K562 (cell line): ENCODE measurements at regions not wholly inside any gene's neighbourhood (a gene's known extent, or its start where the extent isn't known, plus 50 kb on each side); places are given as distances from the start of the nearest gene placed in this dataset.

Source experiments
- BCOR ChIP-seq: fragments of 450-650 bp; IDR thresholded peaks from 2 replicates; pipeline ENCODE4 v1.6.1; 2016
- NCOA2 ChIP-seq, 2 experiments: fragments of 450-650 bp; IDR thresholded peaks; 2 replicates each; pipeline ENCODE4 v1.6.1; 2018; ENCODE audit warnings: mild to moderate bottlenecking in 2 of 2, moderate library complexity in 1 of 2; ENCODE audit not compliant: partially characterized antibody in 2 of 2
- RBM34 ChIP-seq: fragments of 200-400 bp; formaldehyde crosslinking; IDR thresholded peaks from 2 replicates; pipeline ENCODE4 v1.6.1; 2018; ENCODE audit warnings: low read length, borderline replicate concordance; ENCODE audit not compliant: insufficient read depth
- SMC3 ChIP-seq: conservative IDR thresholded peaks from 2 replicates; pipeline ENCODE4 v1.6.1; 2011; ENCODE audit warnings: low read depth, low read length, improper control_type of control experiment; ENCODE audit not compliant: insufficient read depth
- XRCC5 ChIP-seq: fragments of 200-400 bp; formaldehyde crosslinking; IDR thresholded peaks from 2 replicates; pipeline ENCODE4 v1.6.1; 2017; ENCODE audit warnings: low read depth, mild to moderate bottlenecking, low read length
- ZNF274 ChIP-seq: IDR thresholded peaks from 2 replicates; pipeline ENCODE4 v1.6.1; 2011; ENCODE audit warnings: low read depth, mild to moderate bottlenecking, low read length, moderate library complexity, borderline replicate concordance
- TF ChIP-seq, protein P1 (sequence below): sonication (generic); formaldehyde crosslinking; IDR thresholded peaks from 2 replicates; pipeline ENCODE4 v1.8.0; 2022; ENCODE audit warnings: missing genetic modification reagents, mild to moderate bottlenecking, borderline replicate concordance
- TF ChIP-seq, protein P2 (sequence below), 2 experiments: fragments of 450-650 bp in 1 of 2; IDR thresholded peaks; 2 replicates each; pipeline ENCODE4 v1.6.1; 2011 to 2017; ENCODE audit warnings: low read depth in 2 of 2, antibody characterized with exemption in 1 of 2, borderline replicate concordance in 1 of 2, low read length in 1 of 2, mild to moderate bottlenecking in 1 of 2, mixed read lengths in 1 of 2; ENCODE audit not compliant: control insufficient read depth in 1 of 2
- TF ChIP-seq, protein P3 (sequence below): fragments of 450-650 bp; IDR thresholded peaks from 2 replicates; pipeline ENCODE4 v1.6.1; 2016; ENCODE audit warnings: borderline replicate concordance
- TF ChIP-seq, protein P4 (sequence below): fragments of 250-450 bp; sonication (Bioruptor Pico); IDR thresholded peaks from 2 replicates; pipeline ENCODE4 v1.5.0; 2020; ENCODE audit warnings: mild to moderate bottlenecking, borderline replicate concordance
- TF ChIP-seq, protein P5 (sequence below), 3 experiments: IDR thresholded peaks in 2 of 3; conservative IDR thresholded peaks in 1 of 3; 2 replicates each; pipeline ENCODE4 v1.5.1; 2011 to 2012; ENCODE audit warnings: low read length in 3 of 3, mild to moderate bottlenecking in 3 of 3, control low read depth in 2 of 3, improper control_type of control experiment in 1 of 3, inconsistent platforms in 1 of 3, low read depth in 1 of 3, mixed read lengths in 1 of 3, moderate library complexity in 1 of 3; ENCODE audit not compliant: insufficient read depth in 2 of 3

DNA sequence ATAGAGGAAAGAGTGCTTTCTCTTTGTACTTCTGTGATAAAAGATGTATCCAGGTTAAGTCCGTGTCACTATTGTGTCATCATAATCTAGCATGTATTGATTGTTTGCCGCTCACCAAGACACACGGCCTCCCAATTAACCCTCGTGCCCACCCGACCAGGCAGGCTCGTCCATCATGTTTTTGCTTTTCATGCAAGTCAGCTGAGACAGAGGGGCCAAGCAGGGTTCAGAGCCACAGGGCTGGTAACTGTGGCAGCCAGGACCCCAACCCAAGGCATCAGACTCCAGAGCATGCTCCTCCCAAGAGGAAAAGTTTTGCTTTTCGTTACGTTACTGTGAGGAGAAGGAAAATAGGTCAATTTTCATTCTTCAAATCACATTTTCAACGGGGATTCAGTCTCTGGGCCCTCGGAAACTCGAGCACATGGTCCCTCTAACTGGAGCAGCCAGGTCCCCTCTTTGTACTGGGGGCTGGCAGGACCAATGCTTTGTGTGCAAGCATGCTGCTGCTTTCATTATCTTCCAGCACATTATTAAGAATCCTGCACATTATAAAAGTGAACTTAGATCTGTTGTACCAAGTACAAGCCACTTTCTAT, 161.1 kb upstream of the TOPAZ1 start (continued):
- TF ChIP-seq, protein P1, sequence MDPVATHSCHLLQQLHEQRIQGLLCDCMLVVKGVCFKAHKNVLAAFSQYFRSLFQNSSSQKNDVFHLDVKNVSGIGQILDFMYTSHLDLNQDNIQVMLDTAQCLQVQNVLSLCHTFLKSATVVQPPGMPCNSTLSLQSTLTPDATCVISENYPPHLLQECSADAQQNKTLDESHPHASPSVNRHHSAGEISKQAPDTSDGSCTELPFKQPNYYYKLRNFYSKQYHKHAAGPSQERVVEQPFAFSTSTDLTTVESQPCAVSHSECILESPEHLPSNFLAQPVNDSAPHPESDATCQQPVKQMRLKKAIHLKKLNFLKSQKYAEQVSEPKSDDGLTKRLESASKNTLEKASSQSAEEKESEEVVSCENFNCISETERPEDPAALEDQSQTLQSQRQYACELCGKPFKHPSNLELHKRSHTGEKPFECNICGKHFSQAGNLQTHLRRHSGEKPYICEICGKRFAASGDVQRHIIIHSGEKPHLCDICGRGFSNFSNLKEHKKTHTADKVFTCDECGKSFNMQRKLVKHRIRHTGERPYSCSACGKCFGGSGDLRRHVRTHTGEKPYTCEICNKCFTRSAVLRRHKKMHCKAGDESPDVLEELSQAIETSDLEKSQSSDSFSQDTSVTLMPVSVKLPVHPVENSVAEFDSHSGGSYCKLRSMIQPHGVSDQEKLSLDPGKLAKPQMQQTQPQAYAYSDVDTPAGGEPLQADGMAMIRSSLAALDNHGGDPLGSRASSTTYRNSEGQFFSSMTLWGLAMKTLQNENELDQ (CRISPR knock-in tag) = no peak
- TF ChIP-seq NCOA2 (IDR thresholded peaks at IDR 0.05; ENCODE audit: partially characterized antibody in 2 of 2) (no peak), XRCC5 (no peak), BCOR (no peak), SMC3 (no peak), ZNF274 (no peak), RBM34 (no peak)
- TF ChIP-seq, protein P2, sequence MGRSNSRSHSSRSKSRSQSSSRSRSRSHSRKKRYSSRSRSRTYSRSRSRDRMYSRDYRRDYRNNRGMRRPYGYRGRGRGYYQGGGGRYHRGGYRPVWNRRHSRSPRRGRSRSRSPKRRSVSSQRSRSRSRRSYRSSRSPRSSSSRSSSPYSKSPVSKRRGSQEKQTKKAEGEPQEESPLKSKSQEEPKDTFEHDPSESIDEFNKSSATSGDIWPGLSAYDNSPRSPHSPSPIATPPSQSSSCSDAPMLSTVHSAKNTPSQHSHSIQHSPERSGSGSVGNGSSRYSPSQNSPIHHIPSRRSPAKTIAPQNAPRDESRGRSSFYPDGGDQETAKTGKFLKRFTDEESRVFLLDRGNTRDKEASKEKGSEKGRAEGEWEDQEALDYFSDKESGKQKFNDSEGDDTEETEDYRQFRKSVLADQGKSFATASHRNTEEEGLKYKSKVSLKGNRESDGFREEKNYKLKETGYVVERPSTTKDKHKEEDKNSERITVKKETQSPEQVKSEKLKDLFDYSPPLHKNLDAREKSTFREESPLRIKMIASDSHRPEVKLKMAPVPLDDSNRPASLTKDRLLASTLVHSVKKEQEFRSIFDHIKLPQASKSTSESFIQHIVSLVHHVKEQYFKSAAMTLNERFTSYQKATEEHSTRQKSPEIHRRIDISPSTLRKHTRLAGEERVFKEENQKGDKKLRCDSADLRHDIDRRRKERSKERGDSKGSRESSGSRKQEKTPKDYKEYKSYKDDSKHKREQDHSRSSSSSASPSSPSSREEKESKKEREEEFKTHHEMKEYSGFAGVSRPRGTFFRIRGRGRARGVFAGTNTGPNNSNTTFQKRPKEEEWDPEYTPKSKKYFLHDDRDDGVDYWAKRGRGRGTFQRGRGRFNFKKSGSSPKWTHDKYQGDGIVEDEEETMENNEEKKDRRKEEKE (IDR thresholded peaks at IDR 0.05; ENCODE audit: borderline replicate concordance in 1 of 2, control insufficient read depth in 1 of 2, low read depth in 2 of 2, low read length in 1 of 2) = no peak
- TF ChIP-seq, protein P3, sequence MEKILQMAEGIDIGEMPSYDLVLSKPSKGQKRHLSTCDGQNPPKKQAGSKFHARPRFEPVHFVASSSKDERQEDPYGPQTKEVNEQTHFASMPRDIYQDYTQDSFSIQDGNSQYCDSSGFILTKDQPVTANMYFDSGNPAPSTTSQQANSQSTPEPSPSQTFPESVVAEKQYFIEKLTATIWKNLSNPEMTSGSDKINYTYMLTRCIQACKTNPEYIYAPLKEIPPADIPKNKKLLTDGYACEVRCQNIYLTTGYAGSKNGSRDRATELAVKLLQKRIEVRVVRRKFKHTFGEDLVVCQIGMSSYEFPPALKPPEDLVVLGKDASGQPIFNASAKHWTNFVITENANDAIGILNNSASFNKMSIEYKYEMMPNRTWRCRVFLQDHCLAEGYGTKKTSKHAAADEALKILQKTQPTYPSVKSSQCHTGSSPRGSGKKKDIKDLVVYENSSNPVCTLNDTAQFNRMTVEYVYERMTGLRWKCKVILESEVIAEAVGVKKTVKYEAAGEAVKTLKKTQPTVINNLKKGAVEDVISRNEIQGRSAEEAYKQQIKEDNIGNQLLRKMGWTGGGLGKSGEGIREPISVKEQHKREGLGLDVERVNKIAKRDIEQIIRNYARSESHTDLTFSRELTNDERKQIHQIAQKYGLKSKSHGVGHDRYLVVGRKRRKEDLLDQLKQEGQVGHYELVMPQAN = no peak
- TF ChIP-seq, protein P4, sequence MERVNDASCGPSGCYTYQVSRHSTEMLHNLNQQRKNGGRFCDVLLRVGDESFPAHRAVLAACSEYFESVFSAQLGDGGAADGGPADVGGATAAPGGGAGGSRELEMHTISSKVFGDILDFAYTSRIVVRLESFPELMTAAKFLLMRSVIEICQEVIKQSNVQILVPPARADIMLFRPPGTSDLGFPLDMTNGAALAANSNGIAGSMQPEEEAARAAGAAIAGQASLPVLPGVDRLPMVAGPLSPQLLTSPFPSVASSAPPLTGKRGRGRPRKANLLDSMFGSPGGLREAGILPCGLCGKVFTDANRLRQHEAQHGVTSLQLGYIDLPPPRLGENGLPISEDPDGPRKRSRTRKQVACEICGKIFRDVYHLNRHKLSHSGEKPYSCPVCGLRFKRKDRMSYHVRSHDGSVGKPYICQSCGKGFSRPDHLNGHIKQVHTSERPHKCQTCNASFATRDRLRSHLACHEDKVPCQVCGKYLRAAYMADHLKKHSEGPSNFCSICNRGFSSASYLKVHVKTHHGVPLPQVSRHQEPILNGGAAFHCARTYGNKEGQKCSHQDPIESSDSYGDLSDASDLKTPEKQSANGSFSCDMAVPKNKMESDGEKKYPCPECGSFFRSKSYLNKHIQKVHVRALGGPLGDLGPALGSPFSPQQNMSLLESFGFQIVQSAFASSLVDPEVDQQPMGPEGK = no peak
- TF ChIP-seq, protein P5, sequence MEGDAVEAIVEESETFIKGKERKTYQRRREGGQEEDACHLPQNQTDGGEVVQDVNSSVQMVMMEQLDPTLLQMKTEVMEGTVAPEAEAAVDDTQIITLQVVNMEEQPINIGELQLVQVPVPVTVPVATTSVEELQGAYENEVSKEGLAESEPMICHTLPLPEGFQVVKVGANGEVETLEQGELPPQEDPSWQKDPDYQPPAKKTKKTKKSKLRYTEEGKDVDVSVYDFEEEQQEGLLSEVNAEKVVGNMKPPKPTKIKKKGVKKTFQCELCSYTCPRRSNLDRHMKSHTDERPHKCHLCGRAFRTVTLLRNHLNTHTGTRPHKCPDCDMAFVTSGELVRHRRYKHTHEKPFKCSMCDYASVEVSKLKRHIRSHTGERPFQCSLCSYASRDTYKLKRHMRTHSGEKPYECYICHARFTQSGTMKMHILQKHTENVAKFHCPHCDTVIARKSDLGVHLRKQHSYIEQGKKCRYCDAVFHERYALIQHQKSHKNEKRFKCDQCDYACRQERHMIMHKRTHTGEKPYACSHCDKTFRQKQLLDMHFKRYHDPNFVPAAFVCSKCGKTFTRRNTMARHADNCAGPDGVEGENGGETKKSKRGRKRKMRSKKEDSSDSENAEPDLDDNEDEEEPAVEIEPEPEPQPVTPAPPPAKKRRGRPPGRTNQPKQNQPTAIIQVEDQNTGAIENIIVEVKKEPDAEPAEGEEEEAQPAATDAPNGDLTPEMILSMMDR (IDR thresholded peaks at IDR 0.05 in 2 of 3, conservative IDR thresholded peaks at IDR 0.05 in 1 of 3; ENCODE audit: insufficient read depth in 2 of 3, low read depth in 1 of 3, low read length in 3 of 3) = no peak
